ENCODE measurements at regions not wholly inside any gene's neighbourhood (a gene's known extent, or its start where the extent isn't known, plus 50 kb on each side); places are given as distances from the start of the nearest gene placed in this dataset.

GRCh38 chr18:45212181-45213039 lies 402.9 kb upstream of the SLC14A2 start:
- intact Hi-C loops (cut with DNase I) = loop anchor here (5.0 kb wide), 1 partner anchor 535 kb away; no protein-coding TSS in a partner anchor
- H3K27me3 ChIP-seq = no peaks in the 10 kb centered on the region
- H3K36me3 ChIP-seq = no peaks in the 10 kb centered on the region
- no peak overlapping the region for H3K4me3 ChIP-seq (replicated peaks in 1 of 3)
- H3K9me3 ChIP-seq = no peaks in the 10 kb centered on the region
- WGBS, 2 donors = 56 to 60% methylated on average over 13 of the region's 13 CpGs
- DNase-seq = peak; percentile 85 to 87
- no peaks in the 10 kb centered on the region for H3K4me1 ChIP-seq
- no peak overlapping the region for H3K27ac ChIP-seq
- no peak for TF ChIP-seq POLR2A (IDR thresholded peaks at IDR 0.05)
- TF ChIP-seq, protein P1, sequence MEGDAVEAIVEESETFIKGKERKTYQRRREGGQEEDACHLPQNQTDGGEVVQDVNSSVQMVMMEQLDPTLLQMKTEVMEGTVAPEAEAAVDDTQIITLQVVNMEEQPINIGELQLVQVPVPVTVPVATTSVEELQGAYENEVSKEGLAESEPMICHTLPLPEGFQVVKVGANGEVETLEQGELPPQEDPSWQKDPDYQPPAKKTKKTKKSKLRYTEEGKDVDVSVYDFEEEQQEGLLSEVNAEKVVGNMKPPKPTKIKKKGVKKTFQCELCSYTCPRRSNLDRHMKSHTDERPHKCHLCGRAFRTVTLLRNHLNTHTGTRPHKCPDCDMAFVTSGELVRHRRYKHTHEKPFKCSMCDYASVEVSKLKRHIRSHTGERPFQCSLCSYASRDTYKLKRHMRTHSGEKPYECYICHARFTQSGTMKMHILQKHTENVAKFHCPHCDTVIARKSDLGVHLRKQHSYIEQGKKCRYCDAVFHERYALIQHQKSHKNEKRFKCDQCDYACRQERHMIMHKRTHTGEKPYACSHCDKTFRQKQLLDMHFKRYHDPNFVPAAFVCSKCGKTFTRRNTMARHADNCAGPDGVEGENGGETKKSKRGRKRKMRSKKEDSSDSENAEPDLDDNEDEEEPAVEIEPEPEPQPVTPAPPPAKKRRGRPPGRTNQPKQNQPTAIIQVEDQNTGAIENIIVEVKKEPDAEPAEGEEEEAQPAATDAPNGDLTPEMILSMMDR (IDR thresholded peaks at IDR 0.05) = peak; percentile 78 to 99 (median 94)

- TF ChIP-seq, protein P1 (IDR thresholded peaks at IDR 0.05) = peak in 2 of 6 experiments; percentile 5 to 9
- TF ChIP-seq POLR2A (IDR thresholded peaks at IDR 0.05) = no peak
- intact Hi-C loops (cut with DNase I) = loop anchor here (5.0 kb wide), 1 partner anchor 536 kb away; no protein-coding TSS in a partner anchor
Observed at GRCh38 chr18:45213040-45213333, 402.3 kb upstream of the SLC14A2 start.

DNA sequence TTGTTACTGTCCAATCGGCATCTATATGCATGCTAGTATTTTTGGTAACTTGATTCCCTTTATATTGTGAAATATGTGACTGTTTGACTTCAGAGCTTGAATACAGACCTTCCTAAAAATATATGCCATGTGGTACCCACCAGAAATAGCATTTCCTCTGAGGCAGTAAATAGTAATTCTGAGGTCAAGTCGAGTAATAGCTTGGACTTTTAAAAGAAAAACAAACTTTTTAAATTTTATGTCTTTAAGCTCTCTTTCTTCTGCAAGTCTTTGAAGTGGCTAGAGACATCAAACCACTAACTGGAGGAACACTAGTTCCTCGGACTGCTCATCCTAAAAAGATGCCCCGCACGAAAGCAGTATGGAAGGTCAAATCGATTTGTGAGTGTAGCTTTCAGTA lies 396.8 kb upstream of the SLC14A2 start:
- no peak for DNase-seq
- Histone ChIP-seq H3K4me3 (replicated peaks in 1 of 3) (no peak overlapping the region), H3K36me3 (no peaks in the 10 kb centered on the region), H3K27me3 (no peaks in the 10 kb centered on the region), H3K9me3 (no peaks in the 10 kb centered on the region), H3K4me1 (no peaks in the 10 kb centered on the region), H3K27ac (no peak overlapping the region)
- intact Hi-C loops (cut with DNase I) = no loop called here
- WGBS, 2 donors = 86 to 87% methylated on average over 6 of the region's 6 CpGs
- TF ChIP-seq POLR2A (IDR thresholded peaks at IDR 0.05) = no peak
- TF ChIP-seq, protein P1 (IDR thresholded peaks at IDR 0.05) = no peak

More at GRCh38 chr18:45213040-45213333, 402.3 kb upstream of the SLC14A2 start:
- no peaks in the 10 kb centered on the region for H3K9me3 ChIP-seq
- DNase-seq = no peak
- no peak overlapping the region for H3K4me3 ChIP-seq (replicated peaks in 1 of 3)
- no peaks in the 10 kb centered on the region for H3K27me3 ChIP-seq
- no peak overlapping the region for H3K27ac ChIP-seq
- 100% methylated on average over 1 of the region's 1 CpG for WGBS, 2 donors
- no peaks in the 10 kb centered on the region for H3K4me1 ChIP-seq
- no peaks in the 10 kb centered on the region for H3K36me3 ChIP-seq

DNA sequence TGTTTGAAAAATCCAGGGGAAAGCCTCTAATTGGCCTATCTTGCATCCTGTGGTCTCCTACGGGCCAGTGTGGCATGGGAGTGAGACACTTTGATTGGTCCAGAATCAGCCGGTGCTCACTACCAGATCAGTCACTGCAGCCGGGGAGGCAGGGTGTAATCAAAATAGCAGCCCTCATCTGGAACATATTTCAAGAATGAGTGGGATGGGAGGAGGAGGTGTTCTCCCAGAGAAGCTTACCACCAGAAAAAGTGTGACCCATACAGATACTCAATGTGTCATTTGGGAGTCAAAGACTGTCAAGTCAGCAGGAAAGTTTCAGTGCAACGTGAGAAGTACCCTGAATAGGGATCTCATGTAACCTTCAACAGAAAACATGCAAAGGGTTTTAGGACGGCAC lies 393.9 kb upstream of the SLC14A2 start:
- intact Hi-C loops (cut with DNase I) = no loop called here
- Histone ChIP-seq H3K4me1 (no peaks in the 10 kb centered on the region), H3K36me3 (no peaks in the 10 kb centered on the region), H3K9me3 (no peaks in the 10 kb centered on the region), H3K27ac (no peak overlapping the region), H3K4me3 (replicated peaks in 1 of 3) (no peak overlapping the region), H3K27me3 (no peaks in the 10 kb centered on the region)
- TF ChIP-seq, protein P1 (IDR thresholded peaks at IDR 0.05) = no peak
- TF ChIP-seq POLR2A (IDR thresholded peaks at IDR 0.05) = no peak
- no peak for DNase-seq
- WGBS, 2 donors = 73 to 90% methylated on average over 5 of the region's 5 CpGs

DNA sequence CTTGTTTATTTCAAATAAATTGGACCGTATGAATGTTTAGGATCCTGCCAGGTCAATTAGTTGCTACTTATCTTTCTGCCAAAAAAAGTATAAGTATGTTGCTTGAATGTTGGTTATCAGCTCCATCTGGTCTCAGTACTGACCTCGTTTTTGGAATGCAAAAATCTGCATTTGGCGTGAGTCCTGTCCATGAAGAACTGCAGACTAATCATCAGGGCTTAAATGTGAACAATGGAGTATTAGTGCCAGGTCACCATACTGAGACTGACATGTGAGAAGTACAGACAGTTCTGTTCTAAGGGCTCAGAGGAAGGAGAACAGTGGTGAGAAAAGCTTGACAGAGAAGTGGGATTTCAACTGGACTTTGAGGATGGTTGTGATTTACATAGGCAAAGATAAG lies 393.1 kb upstream of the SLC14A2 start:
- TF ChIP-seq POLR2A (IDR thresholded peaks at IDR 0.05) = no peak
- TF ChIP-seq, protein P1 (IDR thresholded peaks at IDR 0.05) = no peak
- intact Hi-C loops (cut with DNase I) = no loop called here
- no peak overlapping the region for H3K27ac ChIP-seq
- H3K9me3 ChIP-seq = no peaks in the 10 kb centered on the region
- no peak overlapping the region for H3K4me3 ChIP-seq (replicated peaks in 1 of 3)
- H3K27me3 ChIP-seq = no peaks in the 10 kb centered on the region
- no peaks in the 10 kb centered on the region for H3K4me1 ChIP-seq
- 63 to 70% methylated on average over 3 of the region's 3 CpGs for WGBS, 2 donors
- no peaks in the 10 kb centered on the region for H3K36me3 ChIP-seq
- no peak for DNase-seq
